ENCODE measurements at regions not wholly inside any gene's neighbourhood (a gene's known extent, or its start where the extent isn't known, plus 50 kb on each side); places are given as distances from the start of the nearest gene placed in this dataset.

DNA sequence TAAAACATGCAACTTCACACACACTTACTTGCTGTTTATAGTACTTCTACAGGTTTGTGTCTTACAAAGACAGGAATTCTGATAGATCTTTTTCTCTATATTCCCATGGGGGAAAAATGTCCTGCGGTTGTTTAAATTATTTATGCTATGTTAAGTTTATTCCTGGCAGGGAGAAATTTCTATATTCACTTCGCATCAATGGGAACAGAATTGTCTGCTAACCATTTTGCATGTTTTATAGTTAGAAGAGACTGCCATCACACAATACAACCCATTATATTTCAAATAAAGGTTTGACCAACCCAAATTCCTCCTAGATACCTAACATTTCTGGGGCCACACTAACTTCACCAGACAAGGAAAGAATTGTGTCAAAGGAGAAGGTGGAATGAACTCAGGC, 110.0 kb upstream of the PRR16 start:
- TF ChIP-seq, protein P1, sequence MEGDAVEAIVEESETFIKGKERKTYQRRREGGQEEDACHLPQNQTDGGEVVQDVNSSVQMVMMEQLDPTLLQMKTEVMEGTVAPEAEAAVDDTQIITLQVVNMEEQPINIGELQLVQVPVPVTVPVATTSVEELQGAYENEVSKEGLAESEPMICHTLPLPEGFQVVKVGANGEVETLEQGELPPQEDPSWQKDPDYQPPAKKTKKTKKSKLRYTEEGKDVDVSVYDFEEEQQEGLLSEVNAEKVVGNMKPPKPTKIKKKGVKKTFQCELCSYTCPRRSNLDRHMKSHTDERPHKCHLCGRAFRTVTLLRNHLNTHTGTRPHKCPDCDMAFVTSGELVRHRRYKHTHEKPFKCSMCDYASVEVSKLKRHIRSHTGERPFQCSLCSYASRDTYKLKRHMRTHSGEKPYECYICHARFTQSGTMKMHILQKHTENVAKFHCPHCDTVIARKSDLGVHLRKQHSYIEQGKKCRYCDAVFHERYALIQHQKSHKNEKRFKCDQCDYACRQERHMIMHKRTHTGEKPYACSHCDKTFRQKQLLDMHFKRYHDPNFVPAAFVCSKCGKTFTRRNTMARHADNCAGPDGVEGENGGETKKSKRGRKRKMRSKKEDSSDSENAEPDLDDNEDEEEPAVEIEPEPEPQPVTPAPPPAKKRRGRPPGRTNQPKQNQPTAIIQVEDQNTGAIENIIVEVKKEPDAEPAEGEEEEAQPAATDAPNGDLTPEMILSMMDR (IDR thresholded peaks at IDR 0.05), result no peak
- TF ChIP-seq EZH2 (IDR thresholded peaks at IDR 0.05; ENCODE audit: borderline replicate concordance, insufficient read depth, low read depth, low read length, poor library complexity, severe bottlenecking), result no peak
- WGBS (ENCODE audit: insufficient coverage), result no CpG with 5 or more reads among the region's 2 CpGs
- ChIA-PET POLR2A (no interaction called here), CTCF (no interaction called here)
- no peak overlapping the region for H3K9ac ChIP-seq (ENCODE audit: low read length)
- no peak overlapping the region for H3K27ac Mint-ChIP-seq
- no peaks in the 10 kb centered on the region for H3K36me3 ChIP-seq (replicated peaks in 1 of 2; ENCODE audit: control extremely low read depth in 1 of 2, control insufficient read depth in 1 of 2, extremely low read depth in 1 of 2, insufficient read depth in 2 of 2, low read length in 1 of 2)
- H3K27ac ChIP-seq (ENCODE audit: low read length in 2 of 2), result no peak overlapping the region
- H3K4me3 ChIP-seq (ENCODE audit: control extremely low read depth in 1 of 5, extremely low read depth in 1 of 5, insufficient read depth in 1 of 5, low read depth in 2 of 5, low read length in 4 of 5), result no peak overlapping the region
- peaks cover 3 to 5% (median 3%) of the 10 kb centered on the region in 3 donors for H3K9me3 ChIP-seq (ENCODE audit: control extremely low read depth in 1 of 3, control insufficient read depth in 2 of 3, insufficient read depth in 1 of 3, low read length in 2 of 3)
- no peak overlapping the region for H2AFZ ChIP-seq (ENCODE audit: insufficient read depth, low read depth, low read length, poor library complexity, severe bottlenecking)
- H4K20me1 ChIP-seq (ENCODE audit: control insufficient read depth, insufficient read depth, low read length, poor library complexity, severe bottlenecking), result no peaks in the 10 kb centered on the region
- no peaks in the 10 kb centered on the region for H3K4me1 ChIP-seq (ENCODE audit: control insufficient read depth in 2 of 2, insufficient read depth in 2 of 2, low read length in 2 of 2)
- no peaks in the 10 kb centered on the region for H3K27me3 ChIP-seq (replicated peaks in 1 of 4; ENCODE audit: control extremely low read depth in 1 of 4, control insufficient read depth in 3 of 4, insufficient read depth in 4 of 4, low read length in 3 of 4)
- DNase-seq, result no peak
- H3K27me3 Mint-ChIP-seq, result no peaks in the 10 kb centered on the region
- ATAC-seq (ENCODE audit: low read depth), result no peak
- no peaks in the 10 kb centered on the region for H3K79me2 ChIP-seq (ENCODE audit: control insufficient read depth, insufficient read depth, low read length)
- H3K4me1 Mint-ChIP-seq, result no peaks in the 10 kb centered on the region
- intact Hi-C loops (cut with micrococcal nuclease), result no loop called here
- H3K4me2 ChIP-seq (replicated peaks; ENCODE audit: low read depth, low read length, poor library complexity, severe bottlenecking), result no peak overlapping the region
- H3K9me3 Mint-ChIP-seq (ENCODE audit: insufficient read depth), result peaks cover 2% of the 10 kb centered on the region
- H3K4me3 Mint-ChIP-seq, result no peak overlapping the region

DNA sequence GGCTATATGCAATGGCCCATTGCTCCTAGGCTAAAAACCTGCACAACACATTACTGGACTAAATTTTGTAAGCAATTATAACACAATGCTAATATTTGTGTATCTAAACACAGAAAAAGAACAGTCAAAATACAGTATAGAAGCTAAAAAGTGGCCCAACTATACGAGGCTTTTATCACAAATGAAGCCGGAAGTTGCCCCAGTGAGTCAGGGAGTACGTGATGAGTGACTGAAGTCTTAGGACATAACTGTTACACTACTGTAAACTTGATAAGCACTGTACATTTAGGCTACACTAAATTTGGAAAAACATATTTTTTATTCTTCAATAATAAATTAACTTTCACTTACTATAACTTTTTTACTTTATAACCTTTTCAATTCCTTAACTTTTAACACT, 105.2 kb upstream of the PRR16 start:
- no peaks in the 10 kb centered on the region for H3K79me2 ChIP-seq (ENCODE audit: control insufficient read depth, insufficient read depth, low read length)
- ChIA-PET POLR2A (no interaction called here), CTCF (no interaction called here)
- H4K20me1 ChIP-seq (ENCODE audit: control insufficient read depth, insufficient read depth, low read length, poor library complexity, severe bottlenecking), result no peaks in the 10 kb centered on the region
- H3K4me3 Mint-ChIP-seq, result no peak overlapping the region
- no peak overlapping the region for H3K27ac ChIP-seq (ENCODE audit: low read length in 2 of 2)
- H3K9me3 ChIP-seq (ENCODE audit: control extremely low read depth in 1 of 3, control insufficient read depth in 2 of 3, insufficient read depth in 1 of 3, low read length in 2 of 3), result no peaks in the 10 kb centered on the region
- no peak overlapping the region for H2AFZ ChIP-seq (ENCODE audit: insufficient read depth, low read depth, low read length, poor library complexity, severe bottlenecking)
- H3K4me1 ChIP-seq (ENCODE audit: control insufficient read depth in 2 of 2, insufficient read depth in 2 of 2, low read length in 2 of 2), result no peaks in the 10 kb centered on the region
- H3K4me1 Mint-ChIP-seq, result no peaks in the 10 kb centered on the region
- H3K27me3 Mint-ChIP-seq, result no peaks in the 10 kb centered on the region
- H3K9me3 Mint-ChIP-seq (ENCODE audit: insufficient read depth), result no peaks in the 10 kb centered on the region
- intact Hi-C loops (cut with micrococcal nuclease), result no loop called here
- DNase-seq (no peak), ATAC-seq (ENCODE audit: low read depth) (no peak)
- no peaks in the 10 kb centered on the region for H3K36me3 ChIP-seq (replicated peaks in 1 of 2; ENCODE audit: control extremely low read depth in 1 of 2, control insufficient read depth in 1 of 2, extremely low read depth in 1 of 2, insufficient read depth in 2 of 2, low read length in 1 of 2)
- no peaks in the 10 kb centered on the region for H3K27me3 ChIP-seq (replicated peaks in 1 of 4; ENCODE audit: control extremely low read depth in 1 of 4, control insufficient read depth in 3 of 4, insufficient read depth in 4 of 4, low read length in 3 of 4)
- WGBS (ENCODE audit: insufficient coverage), result no CpG with 5 or more reads among the region's 3 CpGs
- H3K4me3 ChIP-seq (ENCODE audit: control extremely low read depth in 1 of 5, extremely low read depth in 1 of 5, insufficient read depth in 1 of 5, low read depth in 2 of 5, low read length in 4 of 5), result no peak overlapping the region
- no peak overlapping the region for H3K9ac ChIP-seq (ENCODE audit: low read length)
- H3K4me2 ChIP-seq (replicated peaks; ENCODE audit: low read depth, low read length, poor library complexity, severe bottlenecking), result no peak overlapping the region
- no peak overlapping the region for H3K27ac Mint-ChIP-seq
- no peak for TF ChIP-seq EZH2 (IDR thresholded peaks at IDR 0.05; ENCODE audit: borderline replicate concordance, insufficient read depth, low read depth, low read length, poor library complexity, severe bottlenecking)
- TF ChIP-seq, protein P1 (IDR thresholded peaks at IDR 0.05), result no peak

Data from B cell (primary cell).